Medulla oblongata (tissue), 1 donor: ENCODE measurements at regions not wholly inside any gene's neighbourhood (a gene's known extent, or its start where the extent isn't known, plus 50 kb on each side); places are given as distances from the start of the nearest gene placed in this dataset.

Source experiments
- DNase-seq: peaks from one replicate; pipeline ENCODE4 v3.0.0-alpha.2; 2015; ENCODE audit errors: extremely low spot score

- no peak for DNase-seq
Measured at GRCh38 chr14:31965735-31966598, 111.1 kb upstream of the ARHGAP5 start.

GRCh38 chr14:31966896-31967668, 110.0 kb upstream of the ARHGAP5 start:
- no peak for DNase-seq

- DNase-seq = no peak
Measured at GRCh38 chr14:31967669-31967975, 109.5 kb upstream of the ARHGAP5 start.

GRCh38 chr14:31968107-31968810, 108.8 kb upstream of the ARHGAP5 start:
- DNase-seq = no peak

GRCh38 chr14:31968956-31969698, 108.0 kb upstream of the ARHGAP5 start:
- DNase-seq = no peak

GRCh38 chr14:31969699-31970240, 107.3 kb upstream of the ARHGAP5 start:
- no peak for DNase-seq

GRCh38 chr14:31970744-31971143, 106.4 kb upstream of the ARHGAP5 start:
- DNase-seq = no peak

- no peak for DNase-seq
Measured at GRCh38 chr14:31971612-31972011, 105.5 kb upstream of the ARHGAP5 start.

- no peak for DNase-seq
Measured at GRCh38 chr14:31977001-31977556, 100.0 kb upstream of the ARHGAP5 start.

- DNase-seq = no peak
Measured at GRCh38 chr14:31978423-31978822, 98.7 kb upstream of the ARHGAP5 start.

GRCh38 chr14:31982642-31983041, 94.5 kb upstream of the ARHGAP5 start:
- no peak for DNase-seq

GRCh38 chr14:31986405-31986804, 90.7 kb upstream of the ARHGAP5 start:
- DNase-seq = no peak

GRCh38 chr14:31987721-31988120, 89.4 kb upstream of the ARHGAP5 start:
- DNase-seq = no peak

GRCh38 chr14:31988244-31988643, 88.9 kb upstream of the ARHGAP5 start:
- no peak for DNase-seq

GRCh38 chr14:31990183-31990857, 86.8 kb upstream of the ARHGAP5 start:
- DNase-seq = no peak

GRCh38 chr14:31990926-31991572, 86.1 kb upstream of the ARHGAP5 start:
- peak; percentile 57 for DNase-seq

GRCh38 chr14:31992011-31992447, 85.1 kb upstream of the ARHGAP5 start:
- no peak for DNase-seq

- DNase-seq = no peak
Measured at GRCh38 chr14:31993521-31993951, 83.6 kb upstream of the ARHGAP5 start.

GRCh38 chr14:31994391-31995033, 82.6 kb upstream of the ARHGAP5 start:
- no peak for DNase-seq
